Endothelial cell (in vitro differentiated cells): ENCODE measurements at regions not wholly inside any gene's neighbourhood (a gene's known extent, or its start where the extent isn't known, plus 50 kb on each side); places are given as distances from the start of the nearest gene placed in this dataset.

Source experiments
- DNase-seq: peaks from one replicate; pipeline ENCODE4 v3.0.0; 2021; ENCODE audit warnings: low spot score
- H3K27ac Mint-ChIP-seq: one replicate; pipeline ENCODE4 v1.8.0; 2021; ENCODE audit warnings: mixed read lengths, inconsistent platforms; ENCODE audit not compliant: unreplicated experiment
- H3K27me3 Mint-ChIP-seq: one replicate; pipeline ENCODE4 v1.8.0; 2021; ENCODE audit warnings: mild to moderate bottlenecking, moderate library complexity, mixed read lengths, inconsistent platforms; ENCODE audit not compliant: unreplicated experiment
- H3K36me3 Mint-ChIP-seq: one replicate; pipeline ENCODE4 v1.8.0; 2021; ENCODE audit warnings: mild to moderate bottlenecking, low read depth, mixed read lengths, inconsistent platforms; ENCODE audit not compliant: unreplicated experiment
- H3K4me1 Mint-ChIP-seq: one replicate; pipeline ENCODE4 v1.8.0; 2021; ENCODE audit warnings: mild to moderate bottlenecking, mixed read lengths, inconsistent platforms; ENCODE audit not compliant: unreplicated experiment
- H3K4me3 Mint-ChIP-seq: one replicate; pipeline ENCODE4 v1.8.0; 2021; ENCODE audit warnings: mild to moderate bottlenecking, mixed read lengths, inconsistent platforms; ENCODE audit not compliant: unreplicated experiment
- H3K9me3 Mint-ChIP-seq: one replicate; pipeline ENCODE4 v1.8.0; 2021; ENCODE audit warnings: mixed read lengths, inconsistent platforms; ENCODE audit not compliant: unreplicated experiment
- TF ChIP-seq, protein P1 (sequence below): fragments of 200-600 bp; sonication (generic); IDR thresholded peaks from one replicate; pipeline ENCODE4 v1.5.0; 2021; ENCODE audit warnings: antibody characterized with exemption; ENCODE audit not compliant: unreplicated experiment

DNA sequence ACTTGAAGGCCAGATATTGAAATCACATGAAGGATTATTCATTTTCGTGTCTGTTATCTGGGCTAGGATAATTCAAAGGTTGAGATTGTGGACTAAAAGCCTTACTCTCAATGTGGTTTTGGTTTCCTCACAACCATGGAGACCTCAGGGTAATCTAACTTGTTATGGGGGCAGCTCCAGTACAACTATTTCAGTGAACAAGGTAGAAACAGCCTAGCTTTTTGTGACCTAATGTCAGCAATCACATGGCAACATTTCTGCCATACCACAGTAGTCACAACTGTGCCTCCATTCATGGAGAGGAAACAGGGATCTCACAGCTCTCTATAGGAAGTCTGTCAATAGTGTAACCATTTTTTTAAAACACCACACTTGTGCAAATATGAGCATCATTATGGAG is 62.4 kb upstream of the RARB start:
- Mint-ChIP-seq H3K4me1 (no peaks in the 10 kb centered on the region), H3K36me3 (no peaks in the 10 kb centered on the region), H3K4me3 (no peak overlapping the region), H3K27me3 (no peaks in the 10 kb centered on the region), H3K9me3 (no peaks in the 10 kb centered on the region), H3K27ac (no peak overlapping the region)
- TF ChIP-seq, protein P1, sequence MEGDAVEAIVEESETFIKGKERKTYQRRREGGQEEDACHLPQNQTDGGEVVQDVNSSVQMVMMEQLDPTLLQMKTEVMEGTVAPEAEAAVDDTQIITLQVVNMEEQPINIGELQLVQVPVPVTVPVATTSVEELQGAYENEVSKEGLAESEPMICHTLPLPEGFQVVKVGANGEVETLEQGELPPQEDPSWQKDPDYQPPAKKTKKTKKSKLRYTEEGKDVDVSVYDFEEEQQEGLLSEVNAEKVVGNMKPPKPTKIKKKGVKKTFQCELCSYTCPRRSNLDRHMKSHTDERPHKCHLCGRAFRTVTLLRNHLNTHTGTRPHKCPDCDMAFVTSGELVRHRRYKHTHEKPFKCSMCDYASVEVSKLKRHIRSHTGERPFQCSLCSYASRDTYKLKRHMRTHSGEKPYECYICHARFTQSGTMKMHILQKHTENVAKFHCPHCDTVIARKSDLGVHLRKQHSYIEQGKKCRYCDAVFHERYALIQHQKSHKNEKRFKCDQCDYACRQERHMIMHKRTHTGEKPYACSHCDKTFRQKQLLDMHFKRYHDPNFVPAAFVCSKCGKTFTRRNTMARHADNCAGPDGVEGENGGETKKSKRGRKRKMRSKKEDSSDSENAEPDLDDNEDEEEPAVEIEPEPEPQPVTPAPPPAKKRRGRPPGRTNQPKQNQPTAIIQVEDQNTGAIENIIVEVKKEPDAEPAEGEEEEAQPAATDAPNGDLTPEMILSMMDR, result no peak
- no peak for DNase-seq

DNA sequence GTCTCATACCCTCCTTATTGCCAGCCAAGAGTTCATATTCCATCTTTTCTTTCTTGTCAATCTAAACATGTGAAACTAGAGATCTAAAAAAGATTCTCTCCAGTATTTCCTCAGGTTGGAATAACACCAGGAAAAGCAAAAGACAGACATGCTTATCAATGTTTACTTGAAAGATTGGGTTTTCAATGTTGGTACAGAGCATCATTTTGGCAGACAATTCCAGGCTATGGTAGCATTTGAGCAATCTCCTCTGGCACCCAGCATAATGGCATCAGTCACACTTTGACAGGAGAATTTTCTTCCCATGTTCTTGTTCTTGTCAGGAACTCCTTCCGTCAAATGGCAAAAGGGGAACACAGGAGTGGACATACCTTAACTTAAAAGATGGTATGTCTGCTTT is 61.0 kb upstream of the RARB start:
- H3K27me3 Mint-ChIP-seq, result no peaks in the 10 kb centered on the region
- no peaks in the 10 kb centered on the region for H3K4me1 Mint-ChIP-seq
- H3K27ac Mint-ChIP-seq, result no peak overlapping the region
- no peaks in the 10 kb centered on the region for H3K36me3 Mint-ChIP-seq
- no peak for DNase-seq
- no peaks in the 10 kb centered on the region for H3K9me3 Mint-ChIP-seq
- no peak overlapping the region for H3K4me3 Mint-ChIP-seq
- TF ChIP-seq, protein P1, result no peak

DNA sequence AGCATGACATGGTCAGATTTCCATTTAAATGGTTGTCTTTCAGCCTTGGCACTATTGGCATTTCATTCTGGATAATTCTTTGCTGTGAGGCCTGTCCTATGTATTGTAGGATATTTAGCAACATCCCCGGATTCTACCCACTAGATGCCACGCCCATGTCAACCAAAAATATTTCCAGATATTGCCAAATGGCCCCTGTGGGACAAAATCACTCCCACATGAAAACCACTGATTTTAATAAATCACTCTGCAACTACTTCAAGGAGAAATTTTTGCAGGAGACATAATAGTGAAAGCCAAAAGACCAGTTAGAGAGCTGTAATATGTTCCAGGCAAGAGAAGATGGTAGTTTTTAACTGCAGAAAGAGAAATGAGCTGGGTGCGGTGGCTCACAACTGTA is 55.9 kb upstream of the RARB start:
- H3K9me3 Mint-ChIP-seq, result no peaks in the 10 kb centered on the region
- H3K27me3 Mint-ChIP-seq, result no peaks in the 10 kb centered on the region
- no peak for DNase-seq
- no peaks in the 10 kb centered on the region for H3K4me1 Mint-ChIP-seq
- TF ChIP-seq, protein P1, result no peak
- no peaks in the 10 kb centered on the region for H3K36me3 Mint-ChIP-seq
- H3K27ac Mint-ChIP-seq, result no peak overlapping the region
- no peak overlapping the region for H3K4me3 Mint-ChIP-seq

DNA sequence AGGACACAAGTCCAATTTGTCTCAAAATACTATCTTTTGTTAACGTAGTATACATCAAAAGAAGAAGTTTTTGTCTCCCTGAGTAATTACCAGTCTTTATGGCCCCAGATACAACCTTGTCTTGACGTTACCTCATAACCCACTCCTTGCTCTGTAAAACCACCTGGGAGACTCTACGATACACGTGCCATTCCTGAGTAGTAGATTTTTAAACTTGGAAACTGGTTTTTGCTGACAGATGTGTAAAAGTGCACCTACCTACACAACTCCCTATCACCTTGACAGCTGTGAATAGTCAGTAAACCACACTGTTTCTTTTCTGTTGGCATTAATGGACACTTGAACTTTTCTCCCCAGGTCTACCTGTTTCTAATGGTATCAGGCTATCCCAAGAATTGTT is 51.7 kb upstream of the RARB start:
- TF ChIP-seq, protein P1, result no peak

DNA sequence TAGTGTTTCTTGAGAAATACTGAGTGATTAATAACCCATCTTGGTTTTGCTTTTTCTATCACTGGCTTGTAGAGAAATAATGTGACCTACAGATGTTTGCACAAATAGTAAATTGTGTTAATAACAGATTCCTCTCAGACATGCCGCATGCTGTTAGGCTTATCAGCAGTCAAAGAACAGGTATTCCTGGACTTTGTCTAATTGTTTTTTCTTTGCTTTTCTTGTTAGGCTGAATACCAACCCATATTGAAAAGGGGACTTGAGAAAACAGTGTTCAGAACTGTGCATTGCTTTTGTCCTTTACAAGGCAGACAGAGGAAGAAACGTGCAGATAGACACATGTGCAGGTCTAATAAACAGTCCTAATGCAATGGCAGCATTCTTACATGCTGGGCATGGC is 51.0 kb upstream of the RARB start:
- Mint-ChIP-seq H3K36me3 (no peaks in the 10 kb centered on the region), H3K9me3 (no peaks in the 10 kb centered on the region), H3K27me3 (peaks cover 1% of the 10 kb centered on the region), H3K4me3 (no peak overlapping the region), H3K27ac (no peak overlapping the region), H3K4me1 (peaks cover 12% of the 10 kb centered on the region)
- TF ChIP-seq, protein P1, result no peak
- DNase-seq, result no peak

More for the DNA sequence above, 51.7 kb upstream of the RARB start:
- H3K27ac Mint-ChIP-seq, result no peak overlapping the region
- peaks cover 12% of the 10 kb centered on the region for H3K4me1 Mint-ChIP-seq
- H3K9me3 Mint-ChIP-seq, result no peaks in the 10 kb centered on the region
- peaks cover 1% of the 10 kb centered on the region for H3K27me3 Mint-ChIP-seq
- H3K36me3 Mint-ChIP-seq, result no peaks in the 10 kb centered on the region
- DNase-seq, result no peak
- no peak overlapping the region for H3K4me3 Mint-ChIP-seq
